ENCODE measurements at regions not wholly inside any gene's neighbourhood (a gene's known extent, or its start where the extent isn't known, plus 50 kb on each side); places are given as distances from the start of the nearest gene placed in this dataset.

- H3K9me3 ChIP-seq: no peaks in the 10 kb centered on the region
- no peaks in the 10 kb centered on the region for H3K27me3 ChIP-seq (replicated peaks; ENCODE audit: insufficient read depth)
- DNase-seq (ENCODE audit: low spot score) (no peak), ATAC-seq (ENCODE audit: insufficient number of reproducible peaks, low FRiP score, low read depth) (no peak)
- H3K36me3 ChIP-seq: no peaks in the 10 kb centered on the region
- no peak overlapping the region for H3K27ac ChIP-seq
- TF ChIP-seq, protein P1, sequence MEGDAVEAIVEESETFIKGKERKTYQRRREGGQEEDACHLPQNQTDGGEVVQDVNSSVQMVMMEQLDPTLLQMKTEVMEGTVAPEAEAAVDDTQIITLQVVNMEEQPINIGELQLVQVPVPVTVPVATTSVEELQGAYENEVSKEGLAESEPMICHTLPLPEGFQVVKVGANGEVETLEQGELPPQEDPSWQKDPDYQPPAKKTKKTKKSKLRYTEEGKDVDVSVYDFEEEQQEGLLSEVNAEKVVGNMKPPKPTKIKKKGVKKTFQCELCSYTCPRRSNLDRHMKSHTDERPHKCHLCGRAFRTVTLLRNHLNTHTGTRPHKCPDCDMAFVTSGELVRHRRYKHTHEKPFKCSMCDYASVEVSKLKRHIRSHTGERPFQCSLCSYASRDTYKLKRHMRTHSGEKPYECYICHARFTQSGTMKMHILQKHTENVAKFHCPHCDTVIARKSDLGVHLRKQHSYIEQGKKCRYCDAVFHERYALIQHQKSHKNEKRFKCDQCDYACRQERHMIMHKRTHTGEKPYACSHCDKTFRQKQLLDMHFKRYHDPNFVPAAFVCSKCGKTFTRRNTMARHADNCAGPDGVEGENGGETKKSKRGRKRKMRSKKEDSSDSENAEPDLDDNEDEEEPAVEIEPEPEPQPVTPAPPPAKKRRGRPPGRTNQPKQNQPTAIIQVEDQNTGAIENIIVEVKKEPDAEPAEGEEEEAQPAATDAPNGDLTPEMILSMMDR (IDR thresholded peaks at IDR 0.05): no peak
- no peak overlapping the region for H3K4me3 ChIP-seq
- no peaks in the 10 kb centered on the region for H3K4me1 ChIP-seq (ENCODE audit: control insufficient read depth in 1 of 2, low read depth in 2 of 2)
These were observed 2840.3 kb upstream of the PCDH20 start for GRCh38 chr13:64255988-64256387.

DNA sequence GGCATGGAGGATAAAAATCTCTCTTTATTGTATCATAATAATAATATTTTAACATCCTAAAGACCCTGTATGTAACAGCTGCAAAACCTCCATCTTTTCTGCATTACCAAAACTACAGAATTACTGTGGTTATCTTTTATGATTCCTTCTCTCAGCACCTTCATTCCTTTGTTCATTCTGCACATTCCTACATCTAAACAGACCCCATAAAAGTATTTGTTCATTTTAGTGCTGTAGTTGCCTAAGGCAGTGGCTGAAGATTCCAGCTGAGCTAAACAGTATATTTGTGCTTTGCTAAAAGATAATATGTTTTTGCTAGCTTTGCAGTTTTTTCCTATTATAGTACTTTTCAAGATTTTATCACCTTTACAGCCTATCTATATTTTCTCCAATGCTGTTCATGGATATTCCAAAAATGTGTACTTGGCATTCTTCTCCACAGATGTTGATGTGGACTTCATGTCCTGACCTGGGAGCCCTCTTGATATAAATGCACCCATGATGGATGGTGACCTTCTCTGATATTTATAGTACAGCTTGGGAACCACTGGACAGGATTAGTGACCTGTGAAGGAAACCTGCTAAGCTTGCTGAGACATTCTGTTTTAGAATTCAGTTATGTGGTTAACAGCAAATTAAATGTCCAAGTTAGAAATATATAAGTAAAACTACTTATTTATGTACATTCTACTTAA is 2832.9 kb upstream of the PCDH20 start:
- DNase-seq (ENCODE audit: low spot score) (no peak), ATAC-seq (ENCODE audit: insufficient number of reproducible peaks, low FRiP score, low read depth) (no peak)
- TF ChIP-seq, protein P1 (IDR thresholded peaks at IDR 0.05): no peak
- no peaks in the 10 kb centered on the region for H3K27me3 ChIP-seq (replicated peaks; ENCODE audit: insufficient read depth)
- H3K27ac ChIP-seq: no peak overlapping the region
- H3K36me3 ChIP-seq: no peaks in the 10 kb centered on the region
- no peak overlapping the region for H3K4me3 ChIP-seq
- no peaks in the 10 kb centered on the region for H3K9me3 ChIP-seq
- no peaks in the 10 kb centered on the region for H3K4me1 ChIP-seq (ENCODE audit: control insufficient read depth in 1 of 2, low read depth in 2 of 2)

- H3K9me3 ChIP-seq: no peaks in the 10 kb centered on the region
- no peaks in the 10 kb centered on the region for H3K27me3 ChIP-seq (replicated peaks; ENCODE audit: insufficient read depth)
- H3K4me1 ChIP-seq (ENCODE audit: control insufficient read depth in 1 of 2, low read depth in 2 of 2): no peaks in the 10 kb centered on the region
- no peak overlapping the region for H3K4me3 ChIP-seq
- DNase-seq (ENCODE audit: low spot score): no peak
- no peak for ATAC-seq (ENCODE audit: insufficient number of reproducible peaks, low FRiP score, low read depth)
- TF ChIP-seq, protein P1 (IDR thresholded peaks at IDR 0.05): no peak
- no peak overlapping the region for H3K27ac ChIP-seq
- no peaks in the 10 kb centered on the region for H3K36me3 ChIP-seq
These were observed 2823.7 kb upstream of the PCDH20 start for GRCh38 chr13:64239372-64239771.

DNA sequence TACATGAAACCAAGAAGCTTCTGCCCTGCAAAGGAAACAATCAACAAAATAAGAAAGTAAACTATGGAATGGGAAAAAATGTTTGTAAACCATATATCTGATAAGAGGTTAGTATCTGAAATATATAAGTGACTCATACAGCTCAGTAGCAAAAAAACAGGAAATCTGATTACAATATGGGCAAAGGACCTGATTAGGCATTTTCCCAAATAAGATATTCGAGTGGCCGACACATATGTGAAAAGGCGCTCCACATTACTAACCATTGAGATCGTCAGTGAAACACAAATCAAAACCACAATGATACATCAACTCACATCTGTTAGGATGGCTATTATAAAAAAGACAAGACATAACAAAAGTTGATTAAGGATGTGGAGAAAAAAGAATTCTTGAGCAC is 2818.6 kb upstream of the PCDH20 start:
- TF ChIP-seq, protein P1 (IDR thresholded peaks at IDR 0.05): no peak
- no peak for ATAC-seq (ENCODE audit: insufficient number of reproducible peaks, low FRiP score, low read depth)
- no peaks in the 10 kb centered on the region for H3K4me1 ChIP-seq (ENCODE audit: control insufficient read depth in 1 of 2, low read depth in 2 of 2)

DNA sequence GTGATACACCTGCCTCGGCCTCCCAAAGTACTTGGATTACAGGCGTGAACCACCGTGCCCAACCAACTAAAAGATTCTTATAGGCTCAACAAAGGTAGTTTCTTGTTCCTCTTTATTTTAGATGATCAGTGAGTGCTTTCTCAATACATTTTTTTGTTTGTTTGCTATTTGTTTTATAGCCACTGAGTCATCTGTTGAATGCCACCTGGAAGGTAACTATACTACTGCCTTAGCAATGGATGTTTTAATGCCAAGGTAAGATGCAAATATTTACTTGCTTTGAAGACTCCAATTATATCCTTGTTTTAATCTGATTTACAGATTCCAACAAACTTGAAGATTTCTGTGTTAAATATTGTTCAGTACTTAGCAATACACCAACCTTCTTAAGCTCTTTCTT is 2807.4 kb upstream of the PCDH20 start:
- no peaks in the 10 kb centered on the region for H3K36me3 ChIP-seq
- TF ChIP-seq, protein P1 (IDR thresholded peaks at IDR 0.05): no peak
- H3K9me3 ChIP-seq: no peaks in the 10 kb centered on the region
- no peaks in the 10 kb centered on the region for H3K27me3 ChIP-seq (replicated peaks; ENCODE audit: insufficient read depth)
- no peak overlapping the region for H3K27ac ChIP-seq
- ATAC-seq (ENCODE audit: insufficient number of reproducible peaks, low FRiP score, low read depth): no peak
- DNase-seq (ENCODE audit: low spot score): no peak
- H3K4me1 ChIP-seq (ENCODE audit: control insufficient read depth in 1 of 2, low read depth in 2 of 2): no peaks in the 10 kb centered on the region
- H3K4me3 ChIP-seq: no peak overlapping the region

More for the DNA sequence above, 2818.6 kb upstream of the PCDH20 start:
- H3K4me3 ChIP-seq: no peak overlapping the region
- H3K27ac ChIP-seq: no peak overlapping the region
- DNase-seq (ENCODE audit: low spot score): no peak
- H3K36me3 ChIP-seq: no peaks in the 10 kb centered on the region
- H3K9me3 ChIP-seq: no peaks in the 10 kb centered on the region
- no peaks in the 10 kb centered on the region for H3K27me3 ChIP-seq (replicated peaks; ENCODE audit: insufficient read depth)
